Mammary epithelial cell (primary cell): ENCODE measurements at regions not wholly inside any gene's neighbourhood (a gene's known extent, or its start where the extent isn't known, plus 50 kb on each side); places are given as distances from the start of the nearest gene placed in this dataset.

Experiments used
- CTCF ChIP-seq, 2 donors: IDR thresholded peaks in 1 of 2; conservative IDR thresholded peaks in 1 of 2; 2 replicates each; pipeline ENCODE4 v1.5.1; 2011 to 2012; ENCODE audit warnings: inconsistent platforms in 2 of 2, low read length in 2 of 2, mild to moderate bottlenecking in 2 of 2, control low read depth in 1 of 2, low read depth in 1 of 2; ENCODE audit not compliant: insufficient read depth in 1 of 2; ENCODE audit errors: extremely low read depth in 1 of 2
- EZH2 ChIP-seq: IDR thresholded peaks from 2 replicates; pipeline ENCODE4 v1.6.1; 2012; ENCODE audit warnings: low read length, inconsistent platforms, borderline replicate concordance

GRCh38 chr3:72298201-72299152 lies 513.5 kb upstream of the PROK2 start:
- TF ChIP-seq CTCF (conservative IDR thresholded peaks at IDR 0.05 in 1 of 2, IDR thresholded peaks at IDR 0.05 in 1 of 2; ENCODE audit: extremely low read depth in 1 of 2, insufficient read depth in 1 of 2, low read depth in 1 of 2, low read length in 2 of 2) (no peak), EZH2 (no peak)
